Hepatocyte (in vitro differentiated cells): ENCODE measurements at regions not wholly inside any gene's neighbourhood (a gene's known extent, or its start where the extent isn't known, plus 50 kb on each side); places are given as distances from the start of the nearest gene placed in this dataset.

Experiments used
- CTCF ChIP-seq: fragments of 200-600 bp; sonication (generic); IDR thresholded peaks from 2 replicates; pipeline ENCODE4 v1.5.1; 2016; ENCODE audit warnings: antibody characterized with exemption, mild to moderate bottlenecking; ENCODE audit not compliant: poor library complexity
- EZH2 ChIP-seq: fragments of 200-600 bp; sonication (generic); IDR thresholded peaks from 2 replicates; pipeline ENCODE4 v1.6.1; 2016; ENCODE audit warnings: antibody characterized with exemption, mild to moderate bottlenecking, borderline replicate concordance

- TF ChIP-seq CTCF (no peak), EZH2 (no peak)
Measured at GRCh38 chrX:46198858-46199257, 346.4 kb downstream of the ZNF674 start.
